Parathyroid adenoma (tissue), 2 donors: ENCODE measurements at regions not wholly inside any gene's neighbourhood (a gene's known extent, or its start where the extent isn't known, plus 50 kb on each side); places are given as distances from the start of the nearest gene placed in this dataset.

ENCODE experiments used
- H2AFZ ChIP-seq: fragments of 300-600 bp; sonication (generic); one replicate; pipeline ENCODE4 v1.7.0; 2017; ENCODE audit warnings: antibody characterized with exemption, mild to moderate bottlenecking
- H3K27ac ChIP-seq: fragments of 300-600 bp; sonication (generic); one replicate; pipeline ENCODE4 v1.7.0; 2017
- H3K27me3 ChIP-seq: fragments of 300-600 bp; sonication (generic); one replicate; pipeline ENCODE4 v1.7.0; 2017; ENCODE audit warnings: low read length; ENCODE audit not compliant: control insufficient read depth, insufficient read depth
- H3K36me3 ChIP-seq: fragments of 300-600 bp; sonication (generic); one replicate; pipeline ENCODE4 v1.7.0; 2017; ENCODE audit warnings: low read length; ENCODE audit not compliant: control insufficient read depth, insufficient read depth
- H3K4me1 ChIP-seq: fragments of 300-600 bp; sonication (generic); one replicate; pipeline ENCODE4 v1.7.0; 2017; ENCODE audit warnings: control low read depth
- H3K4me2 ChIP-seq: fragments of 300-600 bp; sonication (generic); one replicate; pipeline ENCODE4 v1.7.0; 2017; ENCODE audit warnings: low read length
- H3K4me3 ChIP-seq: fragments of 300-600 bp; sonication (generic); one replicate; pipeline ENCODE4 v1.7.0; 2017; ENCODE audit warnings: low read depth, low read length
- H3K79me2 ChIP-seq: fragments of 300-600 bp; sonication (generic); one replicate; pipeline ENCODE4 v1.7.0; 2017; ENCODE audit warnings: control low read depth
- H3K9ac ChIP-seq: fragments of 300-600 bp; sonication (generic); one replicate; pipeline ENCODE4 v1.7.0; 2017; ENCODE audit warnings: mild to moderate bottlenecking
- H3K9me3 ChIP-seq: fragments of 300-600 bp; sonication (generic); one replicate; pipeline ENCODE4 v1.7.0; 2017; ENCODE audit warnings: low read length; ENCODE audit not compliant: control insufficient read depth
- CTCF ChIP-seq: fragments of 300-600 bp; sonication (generic); IDR thresholded peaks from one replicate; pipeline ENCODE4 v1.7.0; 2017; ENCODE audit warnings: antibody characterized with exemption, mild to moderate bottlenecking
- donor health status: primary hyperparathyroidism.

DNA sequence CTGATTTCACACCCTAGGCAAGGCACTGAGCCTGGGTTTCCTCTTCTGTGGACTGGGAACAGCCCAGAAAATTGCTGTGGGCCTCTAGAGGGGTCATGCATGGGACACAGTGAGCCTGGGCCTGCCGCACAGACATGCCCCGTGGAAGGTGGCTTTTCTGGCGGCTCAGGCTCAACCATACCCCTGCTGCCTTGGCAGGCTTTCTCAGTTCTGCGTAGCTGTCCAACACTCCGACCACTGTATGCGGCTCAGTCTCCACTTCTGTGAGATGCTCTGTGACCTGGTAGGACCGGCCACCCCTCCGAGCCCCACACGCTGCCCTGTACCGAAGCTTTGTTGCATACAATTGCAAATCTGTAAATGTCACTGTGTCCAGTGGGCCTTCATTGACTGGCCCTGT is 126.3 kb downstream of the UQCRFS1 start:
- Histone ChIP-seq H3K27me3 (no peaks in the 10 kb centered on the region), H3K9me3 (no peaks in the 10 kb centered on the region), H3K4me1 (no peaks in the 10 kb centered on the region), H2AFZ (no peak overlapping the region), H3K4me3 (no peak overlapping the region), H3K9ac (no peak overlapping the region), H3K27ac (no peak overlapping the region), H3K79me2 (no peaks in the 10 kb centered on the region), H3K4me2 (no peak overlapping the region), H3K36me3 (no peaks in the 10 kb centered on the region)
- TF ChIP-seq CTCF: no peak

DNA sequence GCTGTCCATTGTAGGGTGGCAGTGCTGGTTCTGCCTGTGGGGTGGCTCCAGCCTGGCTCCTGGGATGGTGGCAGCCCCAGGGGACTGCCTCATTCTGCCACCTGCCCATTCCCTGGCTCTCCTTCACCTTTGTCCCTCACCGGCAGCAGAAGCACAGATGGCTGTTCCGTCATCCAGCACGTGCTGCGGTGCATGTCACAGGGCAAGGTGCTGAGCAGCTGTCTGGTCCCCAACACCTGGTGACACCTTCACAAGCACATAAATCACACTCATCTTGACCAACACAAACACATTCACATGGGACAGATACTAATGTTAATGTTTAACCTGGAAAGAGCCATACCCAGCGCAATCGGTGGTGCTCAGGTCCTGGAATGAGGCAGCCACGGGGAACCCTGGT is 126.8 kb downstream of the UQCRFS1 start:
- H3K36me3 ChIP-seq: no peaks in the 10 kb centered on the region
- H3K4me1 ChIP-seq: no peaks in the 10 kb centered on the region
- H2AFZ ChIP-seq: no peak overlapping the region
- no peaks in the 10 kb centered on the region for H3K79me2 ChIP-seq
- H3K27me3 ChIP-seq: no peaks in the 10 kb centered on the region
- H3K4me3 ChIP-seq: no peak overlapping the region
- no peak overlapping the region for H3K9ac ChIP-seq
- no peak for TF ChIP-seq CTCF
- H3K9me3 ChIP-seq: no peaks in the 10 kb centered on the region
- no peak overlapping the region for H3K4me2 ChIP-seq
- no peak overlapping the region for H3K27ac ChIP-seq

GRCh38 chr19:29085630-29086029 is 127.3 kb downstream of the UQCRFS1 start:
- H3K9me3 ChIP-seq: no peaks in the 10 kb centered on the region

DNA sequence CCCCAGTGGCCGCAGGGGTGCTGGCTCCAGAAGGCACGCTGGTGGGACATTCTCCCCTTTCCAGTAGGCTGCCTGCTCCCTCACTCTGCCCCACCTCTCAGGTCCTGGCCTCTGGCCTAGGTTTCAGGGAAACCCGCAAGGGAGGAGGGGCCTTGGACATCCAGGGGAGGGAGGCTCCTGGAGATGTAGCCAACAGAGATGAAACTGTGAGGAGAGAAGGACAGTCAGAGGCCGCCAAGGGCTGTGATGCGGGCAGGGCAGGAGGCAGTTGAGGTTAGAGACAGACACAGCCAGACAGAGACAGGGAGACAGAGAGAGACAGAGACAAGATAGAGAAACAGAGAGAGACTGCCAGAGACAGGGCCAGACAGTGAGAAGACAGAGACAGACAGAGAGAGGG is 127.7 kb downstream of the UQCRFS1 start:
- H3K4me3 ChIP-seq: no peak overlapping the region
- no peak overlapping the region for H3K9ac ChIP-seq
- no peak overlapping the region for H3K27ac ChIP-seq
- no peaks in the 10 kb centered on the region for H3K27me3 ChIP-seq
- no peaks in the 10 kb centered on the region for H3K4me1 ChIP-seq
- H2AFZ ChIP-seq: no peak overlapping the region
- no peaks in the 10 kb centered on the region for H3K9me3 ChIP-seq
- H3K79me2 ChIP-seq: no peaks in the 10 kb centered on the region
- H3K4me2 ChIP-seq: no peak overlapping the region
- no peaks in the 10 kb centered on the region for H3K36me3 ChIP-seq
- no peak for TF ChIP-seq CTCF

More at GRCh38 chr19:29085630-29086029, 127.3 kb downstream of the UQCRFS1 start:
- no peak overlapping the region for H3K9ac ChIP-seq
- no peak for TF ChIP-seq CTCF
- no peak overlapping the region for H3K4me2 ChIP-seq
- H3K36me3 ChIP-seq: no peaks in the 10 kb centered on the region
- no peak overlapping the region for H3K4me3 ChIP-seq
- no peaks in the 10 kb centered on the region for H3K27me3 ChIP-seq
- no peaks in the 10 kb centered on the region for H3K4me1 ChIP-seq
- H2AFZ ChIP-seq: no peak overlapping the region
- no peak overlapping the region for H3K27ac ChIP-seq
- H3K79me2 ChIP-seq: no peaks in the 10 kb centered on the region

GRCh38 chr19:29084266-29084665 is 128.7 kb downstream of the UQCRFS1 start:
- TF ChIP-seq CTCF: peak; percentile 21
- Histone ChIP-seq H3K9me3 (no peaks in the 10 kb centered on the region), H3K4me1 (no peaks in the 10 kb centered on the region), H3K79me2 (no peaks in the 10 kb centered on the region), H3K4me2 (no peak overlapping the region), H3K9ac (no peak overlapping the region), H3K27ac (no peak overlapping the region), H3K36me3 (no peaks in the 10 kb centered on the region), H3K4me3 (no peak overlapping the region), H2AFZ (no peak overlapping the region), H3K27me3 (no peaks in the 10 kb centered on the region)
